ENCODE measurements at regions not wholly inside any gene's neighbourhood (a gene's known extent, or its start where the extent isn't known, plus 50 kb on each side); places are given as distances from the start of the nearest gene placed in this dataset.

DNA sequence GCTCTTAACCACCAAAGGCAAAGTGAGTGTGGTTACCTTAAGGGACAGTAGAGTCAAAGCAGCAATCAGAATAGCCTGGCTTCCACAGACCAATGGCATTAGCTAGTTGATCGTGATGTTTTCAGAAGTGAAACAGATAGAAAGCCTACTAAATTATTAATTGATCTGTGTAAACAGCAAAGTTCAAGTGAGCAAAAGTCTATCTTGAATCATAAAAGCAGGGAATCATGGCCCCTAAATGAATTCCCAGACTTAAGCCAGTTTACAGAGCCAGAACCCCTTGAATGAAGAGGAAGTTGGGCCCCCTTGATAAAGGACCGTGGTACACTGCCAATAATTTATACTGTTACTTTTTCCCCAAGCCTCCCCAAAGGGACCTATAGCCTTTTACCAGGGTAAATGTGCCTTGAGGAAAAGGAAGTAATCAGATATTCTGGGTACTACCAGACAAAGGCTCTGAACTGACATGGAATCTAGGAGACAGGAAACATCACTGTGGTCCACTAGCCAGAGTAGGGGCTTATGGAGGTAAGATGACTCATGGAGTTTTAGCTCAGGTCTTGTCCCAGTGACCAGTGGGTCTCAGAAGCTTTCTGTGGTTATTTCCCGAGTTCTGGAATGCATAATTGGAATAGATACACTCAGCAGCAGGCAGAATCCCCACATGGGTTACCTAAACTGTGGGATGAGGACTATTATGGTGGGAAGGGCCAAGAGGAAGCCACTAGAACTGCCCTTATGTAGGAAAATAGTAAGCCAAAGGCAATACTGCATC, 317.5 kb downstream of the CD83 start:
- Mint-ChIP-seq H3K27me3 (no peaks in the 10 kb centered on the region), H3K4me1 (peaks cover 2% of the 10 kb centered on the region), H3K27ac (no peak overlapping the region), H3K36me3 (ENCODE audit: low read depth) (no peaks in the 10 kb centered on the region), H3K4me3 (no peak overlapping the region)
- DNase-seq (no peak), ATAC-seq (no peak)
- no peaks in the 10 kb centered on the region for H3K9me3 ChIP-seq (ENCODE audit: control insufficient read depth, low read length, poor library complexity, severe bottlenecking)

DNA sequence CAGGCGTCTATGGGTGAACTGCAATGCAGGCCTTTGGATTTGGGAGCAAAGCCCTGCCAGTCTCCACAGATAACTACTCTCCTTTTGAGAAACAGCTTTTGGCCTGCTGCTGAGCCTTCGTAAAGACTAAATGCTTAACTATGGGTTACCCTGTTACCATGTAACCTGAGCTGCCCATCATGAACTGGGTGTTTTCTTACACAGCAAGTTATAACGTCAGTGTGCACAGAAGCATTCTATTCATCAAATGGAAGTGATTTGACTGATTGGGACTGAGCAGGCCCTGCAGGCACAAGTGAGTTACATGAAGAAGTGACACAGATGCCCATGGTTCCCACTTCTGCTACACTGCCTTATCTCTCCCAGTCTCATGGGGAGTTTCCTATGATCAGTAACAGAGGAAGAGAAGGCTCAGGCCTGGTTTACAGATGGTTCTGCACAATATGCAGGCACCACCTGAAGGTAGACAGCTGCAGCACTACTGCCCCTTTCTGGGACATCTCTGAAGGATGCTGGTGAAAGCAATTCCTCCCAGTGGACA, 319.1 kb downstream of the CD83 start:
- no peak for ATAC-seq
- no peaks in the 10 kb centered on the region for H3K36me3 Mint-ChIP-seq (ENCODE audit: low read depth)
- H3K9me3 ChIP-seq (ENCODE audit: control insufficient read depth, low read length, poor library complexity, severe bottlenecking) = no peaks in the 10 kb centered on the region
- no peak overlapping the region for H3K27ac Mint-ChIP-seq
- no peak for DNase-seq
- no peaks in the 10 kb centered on the region for H3K27me3 Mint-ChIP-seq
- H3K4me1 Mint-ChIP-seq = peaks cover 2% of the 10 kb centered on the region
- no peak overlapping the region for H3K4me3 Mint-ChIP-seq

DNA sequence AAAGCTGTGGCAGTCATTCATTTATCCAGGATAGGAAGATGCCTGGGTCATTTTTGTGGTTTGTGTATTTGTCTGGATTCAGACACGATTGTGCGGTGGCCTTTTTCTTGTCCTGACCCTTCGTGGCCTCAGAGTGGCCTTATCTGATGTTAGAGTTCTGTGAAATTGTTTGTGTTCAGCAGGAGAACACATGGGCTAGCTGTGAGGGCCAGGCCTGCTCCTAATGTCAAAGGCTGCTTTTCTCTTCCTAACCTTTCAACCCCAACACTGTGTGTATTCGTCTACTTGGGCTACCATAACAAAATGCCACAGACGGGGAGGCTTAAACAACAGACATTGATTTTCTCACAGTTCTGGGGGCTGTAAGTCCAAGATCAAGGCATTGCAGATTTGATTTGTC, 321.8 kb downstream of the CD83 start:
- H3K27ac Mint-ChIP-seq = no peak overlapping the region
- no peak for DNase-seq
- H3K9me3 ChIP-seq (ENCODE audit: control insufficient read depth, low read length, poor library complexity, severe bottlenecking) = no peaks in the 10 kb centered on the region
- no peaks in the 10 kb centered on the region for H3K36me3 Mint-ChIP-seq (ENCODE audit: low read depth)
- no peak for ATAC-seq
- no peaks in the 10 kb centered on the region for H3K27me3 Mint-ChIP-seq
- H3K4me1 Mint-ChIP-seq = peaks cover 3% of the 10 kb centered on the region
- H3K4me3 Mint-ChIP-seq = no peak overlapping the region

DNA sequence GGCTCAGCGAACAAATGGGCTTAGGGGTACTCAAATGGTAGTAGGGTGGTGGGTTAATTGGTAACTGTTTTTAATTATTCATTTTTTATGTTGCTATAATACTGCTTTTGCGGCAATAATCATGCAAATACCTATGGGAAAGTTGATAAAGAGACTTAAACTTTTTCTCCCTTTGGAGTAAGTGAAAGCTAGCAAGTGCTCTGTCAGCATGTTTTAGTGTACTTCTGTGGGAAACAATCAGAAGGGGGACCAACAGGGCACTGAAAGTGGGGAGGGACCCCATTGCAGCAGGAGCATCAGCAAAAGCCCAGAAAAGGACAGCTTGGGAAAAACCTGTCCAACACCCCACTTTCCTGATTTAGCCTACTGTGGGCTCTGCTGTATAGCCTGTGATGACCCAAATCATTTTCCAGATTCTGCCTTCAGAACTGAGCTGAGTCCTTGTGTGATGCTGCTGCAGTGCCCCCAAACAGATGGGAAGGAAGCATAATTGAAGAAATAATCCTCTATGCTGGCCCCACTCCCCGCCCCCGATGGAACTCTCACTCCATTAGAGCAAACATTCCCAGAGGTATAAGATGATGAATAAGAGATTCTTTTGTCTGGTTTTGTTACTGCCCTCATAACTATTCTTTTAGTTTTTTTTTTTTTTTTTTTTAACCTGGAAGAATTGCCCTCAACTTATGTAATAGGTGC, 322.8 kb downstream of the CD83 start:
- ATAC-seq = no peak
- Mint-ChIP-seq H3K36me3 (ENCODE audit: low read depth) (no peaks in the 10 kb centered on the region), H3K27ac (no peak overlapping the region), H3K4me1 (peaks cover 4% of the 10 kb centered on the region), H3K27me3 (no peaks in the 10 kb centered on the region), H3K4me3 (no peak overlapping the region)
- H3K9me3 ChIP-seq (ENCODE audit: control insufficient read depth, low read length, poor library complexity, severe bottlenecking) = no peaks in the 10 kb centered on the region
- no peak for DNase-seq

DNA sequence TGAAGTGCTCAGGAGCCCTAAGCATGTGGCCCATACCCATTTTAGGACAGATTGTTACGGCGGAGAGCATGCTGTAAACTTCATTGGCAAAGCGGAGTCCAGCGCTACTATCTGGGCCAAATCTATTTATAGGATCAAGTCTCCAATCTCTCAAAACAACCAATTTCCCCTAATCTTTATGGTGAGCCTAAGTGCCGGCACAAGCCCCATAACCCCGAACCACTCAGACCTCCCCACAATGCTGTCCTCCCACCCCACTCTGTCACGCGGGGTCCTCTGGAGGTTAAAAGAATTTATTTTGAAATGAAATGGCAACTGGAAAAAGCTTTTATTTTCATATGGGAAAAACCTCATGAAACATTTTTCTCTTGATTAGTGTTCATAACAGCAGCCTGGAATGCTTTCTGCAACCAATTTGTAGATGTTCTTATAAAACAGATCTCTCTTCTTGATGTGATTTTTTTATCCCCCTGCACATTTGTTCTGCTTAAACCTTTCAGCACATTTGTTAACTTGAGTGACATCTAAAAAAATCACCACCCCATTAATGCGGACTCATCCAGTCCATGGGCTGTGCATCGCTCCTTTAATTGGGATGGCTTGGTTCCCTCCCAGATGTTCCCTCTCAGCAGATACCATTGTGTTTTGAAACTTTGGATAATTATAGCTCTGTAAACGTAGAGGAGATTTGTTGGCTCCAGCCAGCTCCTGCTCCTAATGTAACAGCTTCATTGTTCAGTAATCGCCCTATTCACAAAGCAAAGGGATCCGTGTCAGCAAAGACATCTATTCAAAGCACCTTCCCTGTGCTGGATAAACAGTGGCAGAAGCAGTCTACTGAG, 323.6 kb downstream of the CD83 start:
- Mint-ChIP-seq H3K4me3 (no peak overlapping the region), H3K27me3 (no peaks in the 10 kb centered on the region), H3K27ac (no peak overlapping the region)

DNA sequence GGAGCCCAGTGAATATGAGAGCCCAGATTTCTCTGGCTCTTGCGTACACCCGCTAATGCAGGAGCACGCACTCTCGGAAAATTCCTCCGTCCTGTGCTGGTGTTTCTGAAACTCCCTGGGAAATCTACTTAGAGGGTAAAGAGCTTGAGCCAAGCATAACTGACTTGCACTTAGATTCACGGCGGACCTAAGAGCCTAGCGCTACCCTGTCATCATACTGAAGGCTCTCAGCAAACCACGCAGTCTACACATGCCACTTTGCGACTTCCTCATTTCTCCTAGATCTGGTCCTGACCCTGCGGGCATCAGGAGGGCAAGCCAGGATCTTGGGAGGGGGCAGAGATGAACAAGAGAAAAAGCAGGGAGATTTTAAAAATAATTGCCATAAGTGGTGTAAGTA, 324.7 kb downstream of the CD83 start:
- peaks cover 4% of the 10 kb centered on the region for H3K4me1 Mint-ChIP-seq
- H3K9me3 ChIP-seq (ENCODE audit: control insufficient read depth, low read length, poor library complexity, severe bottlenecking) = no peaks in the 10 kb centered on the region
- no peak overlapping the region for H3K4me3 Mint-ChIP-seq
- DNase-seq = no peak
- no peak overlapping the region for H3K27ac Mint-ChIP-seq
- ATAC-seq = no peak
- H3K27me3 Mint-ChIP-seq = no peaks in the 10 kb centered on the region
- no peaks in the 10 kb centered on the region for H3K36me3 Mint-ChIP-seq (ENCODE audit: low read depth)

More for the DNA sequence above, 323.6 kb downstream of the CD83 start:
- ATAC-seq (no peak), DNase-seq (no peak)
- Mint-ChIP-seq H3K36me3 (ENCODE audit: low read depth) (no peaks in the 10 kb centered on the region), H3K4me1 (peaks cover 4% of the 10 kb centered on the region)
- H3K9me3 ChIP-seq (ENCODE audit: control insufficient read depth, low read length, poor library complexity, severe bottlenecking) = no peaks in the 10 kb centered on the region

DNA sequence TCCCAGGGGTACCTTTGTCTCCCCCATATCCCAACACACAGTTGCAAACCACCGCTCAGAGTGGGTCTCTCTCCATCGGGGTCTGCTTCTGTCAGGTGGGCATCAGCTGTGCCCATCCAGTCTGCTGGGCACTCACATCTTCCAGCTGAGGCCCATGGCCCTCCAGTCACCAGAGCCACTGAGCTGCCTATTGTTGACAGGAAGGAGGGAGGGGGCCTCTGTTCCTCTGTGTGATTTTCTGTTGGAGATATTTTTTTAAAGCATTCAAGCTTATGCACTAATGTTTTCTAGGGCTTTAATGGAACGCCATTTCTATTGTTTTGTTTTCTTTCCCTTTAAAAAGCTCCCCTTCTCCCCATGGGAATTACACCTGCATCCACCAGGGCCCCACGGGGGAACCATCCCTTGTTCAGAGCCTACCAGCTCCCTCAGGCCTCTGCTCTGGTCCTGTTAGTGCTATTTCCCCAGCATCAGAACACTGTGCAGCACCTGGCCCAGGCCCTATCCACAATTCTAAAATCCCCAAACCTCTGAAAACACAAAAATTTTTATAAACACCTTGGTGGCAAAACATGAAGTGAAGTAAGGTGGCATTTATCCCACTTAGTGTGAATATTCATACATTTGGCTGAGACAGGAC, 326.2 kb downstream of the CD83 start:
- H3K4me3 Mint-ChIP-seq = no peak overlapping the region
- no peak for DNase-seq
- no peaks in the 10 kb centered on the region for H3K36me3 Mint-ChIP-seq (ENCODE audit: low read depth)
- H3K27ac Mint-ChIP-seq = peak overlapping the region; percentile 49
- no peaks in the 10 kb centered on the region for H3K9me3 ChIP-seq (ENCODE audit: control insufficient read depth, low read length, poor library complexity, severe bottlenecking)
- ATAC-seq = no peak
- H3K27me3 Mint-ChIP-seq = no peaks in the 10 kb centered on the region
- peaks cover 4% of the 10 kb centered on the region for H3K4me1 Mint-ChIP-seq

DNA sequence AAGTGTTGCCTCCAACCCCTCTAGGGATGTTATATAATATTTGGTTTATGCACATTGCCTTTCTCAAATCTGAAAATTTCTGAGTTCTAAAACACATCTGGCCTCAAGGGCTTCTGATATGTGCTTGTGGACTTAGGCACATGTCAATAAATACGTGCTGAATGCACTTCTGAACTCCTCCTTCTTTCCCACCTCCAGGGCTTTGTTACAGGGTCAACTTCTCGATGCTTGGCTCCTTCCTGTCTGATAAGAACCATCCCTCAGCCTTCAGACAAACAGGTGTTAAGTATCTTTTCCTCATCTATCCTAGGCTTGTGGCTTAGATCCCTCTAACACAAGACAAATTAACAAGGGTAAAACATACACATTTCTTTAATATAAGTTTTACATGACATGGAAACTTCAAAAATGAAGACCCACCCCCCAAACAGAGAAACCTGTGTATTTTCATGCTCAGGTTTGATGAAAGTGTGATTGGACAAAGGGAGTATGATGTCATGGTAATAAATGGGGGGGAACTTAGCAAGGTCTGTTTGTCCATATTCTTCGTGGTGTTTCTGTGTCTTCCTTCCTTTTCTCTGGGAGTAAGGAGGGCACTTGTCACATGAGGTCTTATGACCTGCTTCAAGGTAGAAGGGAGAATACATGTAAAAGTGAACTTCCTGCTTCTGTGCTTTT, 326.9 kb downstream of the CD83 start:
- Mint-ChIP-seq H3K36me3 (ENCODE audit: low read depth) (no peaks in the 10 kb centered on the region), H3K4me3 (no peak overlapping the region), H3K4me1 (peaks cover 7% of the 10 kb centered on the region), H3K27ac (no peak overlapping the region), H3K27me3 (no peaks in the 10 kb centered on the region)
- H3K9me3 ChIP-seq (ENCODE audit: control insufficient read depth, low read length, poor library complexity, severe bottlenecking) = no peaks in the 10 kb centered on the region
- ATAC-seq (no peak), DNase-seq (no peak)

DNA sequence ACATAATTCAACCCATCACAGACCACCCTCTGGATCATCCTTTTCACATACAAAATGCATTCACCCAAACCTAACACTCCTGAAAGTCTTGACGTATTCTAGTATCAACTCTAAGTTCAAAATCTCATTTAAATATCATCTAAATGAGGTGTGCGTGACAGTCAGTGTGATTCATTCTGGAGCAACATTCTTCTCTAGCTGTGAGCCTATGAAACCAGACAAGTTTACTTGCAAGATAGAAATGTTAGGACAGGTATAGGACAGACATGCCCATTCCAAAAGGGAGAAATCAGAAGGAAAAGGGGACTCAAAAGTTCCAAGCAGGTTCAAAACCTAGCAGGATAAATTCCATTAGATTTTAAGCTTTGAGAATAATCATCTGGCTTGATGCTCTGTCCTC, 329.7 kb downstream of the CD83 start:
- H3K27ac Mint-ChIP-seq = peak overlapping the region; percentile 17

DNA sequence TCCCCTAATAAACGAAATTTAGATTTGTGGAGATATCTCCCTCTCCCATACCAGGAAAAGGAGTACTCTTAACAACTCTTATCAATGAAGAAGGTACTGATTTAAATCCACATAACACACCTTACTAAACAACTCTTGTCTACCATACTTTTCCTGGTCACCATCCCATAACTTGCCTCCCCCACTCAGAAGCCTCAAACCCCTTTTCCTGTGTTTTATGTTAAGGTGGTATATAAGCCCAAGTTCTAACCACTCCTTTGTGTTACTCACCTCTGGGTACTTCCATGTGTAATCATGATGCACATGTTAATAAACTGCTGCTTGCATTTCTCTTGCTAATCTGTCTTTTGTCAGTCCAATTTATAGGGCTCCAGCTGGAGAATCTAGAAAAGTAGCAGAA, 330.7 kb downstream of the CD83 start:
- H3K4me3 Mint-ChIP-seq = no peak overlapping the region

More for the DNA sequence above, 329.7 kb downstream of the CD83 start:
- no peaks in the 10 kb centered on the region for H3K36me3 Mint-ChIP-seq (ENCODE audit: low read depth)
- H3K9me3 ChIP-seq (ENCODE audit: control insufficient read depth, low read length, poor library complexity, severe bottlenecking) = no peaks in the 10 kb centered on the region
- DNase-seq (no peak), ATAC-seq (no peak)
- no peak overlapping the region for H3K4me3 Mint-ChIP-seq
- H3K4me1 Mint-ChIP-seq = peaks cover 23% of the 10 kb centered on the region
- H3K27me3 Mint-ChIP-seq = no peaks in the 10 kb centered on the region

DNA sequence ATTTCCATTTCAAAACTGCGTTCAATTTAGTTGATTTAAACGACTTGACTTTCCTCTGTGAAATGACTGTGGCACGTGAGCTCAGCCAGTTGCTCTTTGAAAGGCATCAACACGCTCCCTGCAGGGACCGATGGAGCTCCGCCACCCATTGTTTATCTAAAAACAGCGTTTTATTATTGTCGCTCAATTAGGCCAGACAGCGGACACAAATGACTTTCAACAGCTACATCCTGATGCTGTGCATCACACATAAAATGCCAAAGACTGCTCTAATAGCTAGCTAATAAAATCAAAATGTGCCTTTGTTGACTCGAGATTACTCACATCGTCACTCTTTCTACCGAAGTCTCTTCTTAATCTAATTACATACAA, 332.5 kb downstream of the CD83 start:
- DNase-seq (no peak), ATAC-seq (no peak)
- Mint-ChIP-seq H3K27me3 (no peaks in the 10 kb centered on the region), H3K27ac (peak overlapping the region; percentile 41), H3K4me1 (peaks cover 45% of the 10 kb centered on the region), H3K36me3 (ENCODE audit: low read depth) (no peaks in the 10 kb centered on the region), H3K4me3 (no peak overlapping the region)
- no peaks in the 10 kb centered on the region for H3K9me3 ChIP-seq (ENCODE audit: control insufficient read depth, low read length, poor library complexity, severe bottlenecking)

More for the DNA sequence above, 330.7 kb downstream of the CD83 start:
- H3K4me1 Mint-ChIP-seq = peaks cover 30% of the 10 kb centered on the region
- no peaks in the 10 kb centered on the region for H3K36me3 Mint-ChIP-seq (ENCODE audit: low read depth)
- no peaks in the 10 kb centered on the region for H3K27me3 Mint-ChIP-seq
- no peaks in the 10 kb centered on the region for H3K9me3 ChIP-seq (ENCODE audit: control insufficient read depth, low read length, poor library complexity, severe bottlenecking)
- H3K27ac Mint-ChIP-seq = no peak overlapping the region
- DNase-seq (no peak), ATAC-seq (no peak)

DNA sequence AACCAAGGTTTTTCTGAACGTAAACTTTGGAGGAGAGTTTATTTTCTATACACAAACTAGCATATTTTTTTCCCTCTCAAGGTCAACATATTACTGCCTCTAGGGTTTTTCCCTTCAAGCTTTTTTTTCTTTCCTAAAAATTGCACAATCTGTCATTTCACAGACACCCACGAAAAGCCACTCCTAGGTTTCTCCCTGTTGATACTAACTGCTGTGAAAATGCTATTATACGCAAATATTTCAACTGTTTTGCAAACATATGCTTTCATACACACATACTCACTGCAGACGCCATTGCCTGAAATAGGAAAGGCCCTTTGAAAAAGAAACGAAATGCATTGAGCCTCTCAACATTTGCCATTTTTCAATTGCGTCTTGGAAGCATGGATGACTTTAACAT, 333.0 kb downstream of the CD83 start:
- H3K9me3 ChIP-seq (ENCODE audit: control insufficient read depth, low read length, poor library complexity, severe bottlenecking) = no peaks in the 10 kb centered on the region
- peaks cover 49% of the 10 kb centered on the region for H3K4me1 Mint-ChIP-seq
- peak overlapping the region; percentile 41 for H3K27ac Mint-ChIP-seq
- no peaks in the 10 kb centered on the region for H3K27me3 Mint-ChIP-seq
- ATAC-seq (no peak), DNase-seq (no peak)
- H3K36me3 Mint-ChIP-seq (ENCODE audit: low read depth) = no peaks in the 10 kb centered on the region
- H3K4me3 Mint-ChIP-seq = no peak overlapping the region
